ENCODE measurements at regions not wholly inside any gene's neighbourhood (a gene's known extent, or its start where the extent isn't known, plus 50 kb on each side); places are given as distances from the start of the nearest gene placed in this dataset.

- intact Hi-C loops (cut with DNase I): loop anchor here (10.0 kb wide), 1 partner anchor 183 kb away; no protein-coding TSS in a partner anchor
- no peaks in the 10 kb centered on the region for H3K36me3 ChIP-seq
- H3K4me3 ChIP-seq: no peak overlapping the region
- peaks cover 25 to 32% (median 30%) of the 10 kb centered on the region in 4 donors for H3K4me1 ChIP-seq
- no peaks in the 10 kb centered on the region for H3K9me3 ChIP-seq
- H3K27me3 ChIP-seq: no peaks in the 10 kb centered on the region
- no peak for DNase-seq (ENCODE audit: extremely low spot score)
- no peak overlapping the region for H3K27ac ChIP-seq (replicated peaks in 1 of 4)
- no peak for TF ChIP-seq POLR2AphosphoS5 (IDR thresholded peaks at IDR 0.05)
- TF ChIP-seq EP300 (IDR thresholded peaks at IDR 0.05): no peak
- TF ChIP-seq, protein P1, sequence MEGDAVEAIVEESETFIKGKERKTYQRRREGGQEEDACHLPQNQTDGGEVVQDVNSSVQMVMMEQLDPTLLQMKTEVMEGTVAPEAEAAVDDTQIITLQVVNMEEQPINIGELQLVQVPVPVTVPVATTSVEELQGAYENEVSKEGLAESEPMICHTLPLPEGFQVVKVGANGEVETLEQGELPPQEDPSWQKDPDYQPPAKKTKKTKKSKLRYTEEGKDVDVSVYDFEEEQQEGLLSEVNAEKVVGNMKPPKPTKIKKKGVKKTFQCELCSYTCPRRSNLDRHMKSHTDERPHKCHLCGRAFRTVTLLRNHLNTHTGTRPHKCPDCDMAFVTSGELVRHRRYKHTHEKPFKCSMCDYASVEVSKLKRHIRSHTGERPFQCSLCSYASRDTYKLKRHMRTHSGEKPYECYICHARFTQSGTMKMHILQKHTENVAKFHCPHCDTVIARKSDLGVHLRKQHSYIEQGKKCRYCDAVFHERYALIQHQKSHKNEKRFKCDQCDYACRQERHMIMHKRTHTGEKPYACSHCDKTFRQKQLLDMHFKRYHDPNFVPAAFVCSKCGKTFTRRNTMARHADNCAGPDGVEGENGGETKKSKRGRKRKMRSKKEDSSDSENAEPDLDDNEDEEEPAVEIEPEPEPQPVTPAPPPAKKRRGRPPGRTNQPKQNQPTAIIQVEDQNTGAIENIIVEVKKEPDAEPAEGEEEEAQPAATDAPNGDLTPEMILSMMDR (IDR thresholded peaks at IDR 0.05): no peak
- no peak for TF ChIP-seq POLR2A (IDR thresholded peaks at IDR 0.05; ENCODE audit: low read depth)
- WGBS: 92% methylated on average over 4 of the region's 5 CpGs
Observed at GRCh38 chr3:193977622-193978021, 158.3 kb upstream of the HES1 start.

GRCh38 chr3:193978030-193978429 is 157.9 kb upstream of the HES1 start:
- no peak for TF ChIP-seq POLR2AphosphoS5 (IDR thresholded peaks at IDR 0.05)
- TF ChIP-seq EP300 (IDR thresholded peaks at IDR 0.05): no peak
- TF ChIP-seq, protein P1 (IDR thresholded peaks at IDR 0.05): no peak
- TF ChIP-seq POLR2A (IDR thresholded peaks at IDR 0.05; ENCODE audit: low read depth): no peak
- no peaks in the 10 kb centered on the region for H3K9me3 ChIP-seq
- H3K27ac ChIP-seq (replicated peaks in 1 of 4): no peak overlapping the region
- DNase-seq (ENCODE audit: extremely low spot score): peak; percentile 42
- no peak overlapping the region for H3K4me3 ChIP-seq
- H3K27me3 ChIP-seq: no peaks in the 10 kb centered on the region
- peaks cover 29 to 36% (median 34%) of the 10 kb centered on the region in 4 donors for H3K4me1 ChIP-seq
- H3K36me3 ChIP-seq: no peaks in the 10 kb centered on the region
- 96% methylated on average over 8 of the region's 8 CpGs for WGBS
- intact Hi-C loops (cut with DNase I): loop anchor here (10.0 kb wide), 1 partner anchor 183 kb away; no protein-coding TSS in a partner anchor

- intact Hi-C loops (cut with DNase I): loop anchor here (10.0 kb wide), 1 partner anchor 184 kb away; no protein-coding TSS in a partner anchor
- 90% methylated on average over 6 of the region's 6 CpGs for WGBS
- H3K27me3 ChIP-seq: no peaks in the 10 kb centered on the region
- no peaks in the 10 kb centered on the region for H3K36me3 ChIP-seq
- no peak for TF ChIP-seq POLR2A (IDR thresholded peaks at IDR 0.05; ENCODE audit: low read depth)
- peak; percentile 37 for DNase-seq (ENCODE audit: extremely low spot score)
- no peak overlapping the region for H3K27ac ChIP-seq (replicated peaks in 1 of 4)
- H3K9me3 ChIP-seq: no peaks in the 10 kb centered on the region
- H3K4me3 ChIP-seq: no peak overlapping the region
- H3K4me1 ChIP-seq: peaks cover 34 to 38% (median 36%) of the 10 kb centered on the region in 4 donors
Observed at GRCh38 chr3:193978486-193978885, 157.5 kb upstream of the HES1 start.

- no peak overlapping the region for H3K27ac ChIP-seq (replicated peaks in 1 of 4)
- DNase-seq (ENCODE audit: extremely low spot score): peak; percentile 26
- H3K36me3 ChIP-seq: no peaks in the 10 kb centered on the region
- no peaks in the 10 kb centered on the region for H3K9me3 ChIP-seq
- H3K4me1 ChIP-seq: peaks cover 22 to 39% (median 35%) of the 10 kb centered on the region in 4 donors
- no peaks in the 10 kb centered on the region for H3K27me3 ChIP-seq
- WGBS: 67% methylated on average over 7 of the region's 7 CpGs
- TF ChIP-seq, protein P1 (IDR thresholded peaks at IDR 0.05): no peak
- TF ChIP-seq EP300 (IDR thresholded peaks at IDR 0.05) (no peak), POLR2A (IDR thresholded peaks at IDR 0.05; ENCODE audit: low read depth) (no peak), POLR2AphosphoS5 (IDR thresholded peaks at IDR 0.05) (no peak)
- H3K4me3 ChIP-seq: no peak overlapping the region
- intact Hi-C loops (cut with DNase I): no loop called here
Observed at GRCh38 chr3:193980326-193980725, 155.6 kb upstream of the HES1 start.

GRCh38 chr3:193980905-193981304 is 155.0 kb upstream of the HES1 start:
- no peak overlapping the region for H3K27ac ChIP-seq (replicated peaks in 1 of 4)
- no peaks in the 10 kb centered on the region for H3K36me3 ChIP-seq
- DNase-seq (ENCODE audit: extremely low spot score): peak; percentile 68
- 90% methylated on average over 3 of the region's 3 CpGs for WGBS
- intact Hi-C loops (cut with DNase I): no loop called here
- no peak overlapping the region for H3K4me3 ChIP-seq
- H3K9me3 ChIP-seq: no peaks in the 10 kb centered on the region
- H3K27me3 ChIP-seq: no peaks in the 10 kb centered on the region
- TF ChIP-seq EP300 (IDR thresholded peaks at IDR 0.05): no peak
- TF ChIP-seq, protein P1 (IDR thresholded peaks at IDR 0.05): no peak
- no peak for TF ChIP-seq POLR2AphosphoS5 (IDR thresholded peaks at IDR 0.05)
- TF ChIP-seq POLR2A (IDR thresholded peaks at IDR 0.05; ENCODE audit: low read depth): no peak
- H3K4me1 ChIP-seq: peaks cover 22 to 39% (median 35%) of the 10 kb centered on the region in 4 donors
